ENCODE measurements at regions not wholly inside any gene's neighbourhood (a gene's known extent, or its start where the extent isn't known, plus 50 kb on each side); places are given as distances from the start of the nearest gene placed in this dataset.

DNA sequence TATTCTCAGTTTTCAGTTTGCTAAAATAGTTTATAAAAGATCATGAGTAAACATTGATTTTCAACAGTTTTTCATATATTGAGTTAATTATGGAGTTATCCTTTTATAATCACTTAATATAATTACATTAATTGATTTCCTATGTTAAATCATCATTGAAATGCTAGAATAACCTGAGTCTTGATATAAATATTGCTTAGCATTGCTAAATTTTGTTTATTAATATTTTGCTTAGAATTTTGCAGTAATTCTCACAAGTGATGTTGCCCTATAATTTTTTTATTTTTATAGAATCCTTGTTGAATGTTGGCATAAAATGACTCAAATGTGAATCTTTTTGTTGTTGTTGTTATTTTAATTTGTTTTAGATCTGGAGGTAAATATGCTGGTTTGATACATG is 654.2 kb downstream of the OTOL1 start:
- TF ChIP-seq, protein P1, sequence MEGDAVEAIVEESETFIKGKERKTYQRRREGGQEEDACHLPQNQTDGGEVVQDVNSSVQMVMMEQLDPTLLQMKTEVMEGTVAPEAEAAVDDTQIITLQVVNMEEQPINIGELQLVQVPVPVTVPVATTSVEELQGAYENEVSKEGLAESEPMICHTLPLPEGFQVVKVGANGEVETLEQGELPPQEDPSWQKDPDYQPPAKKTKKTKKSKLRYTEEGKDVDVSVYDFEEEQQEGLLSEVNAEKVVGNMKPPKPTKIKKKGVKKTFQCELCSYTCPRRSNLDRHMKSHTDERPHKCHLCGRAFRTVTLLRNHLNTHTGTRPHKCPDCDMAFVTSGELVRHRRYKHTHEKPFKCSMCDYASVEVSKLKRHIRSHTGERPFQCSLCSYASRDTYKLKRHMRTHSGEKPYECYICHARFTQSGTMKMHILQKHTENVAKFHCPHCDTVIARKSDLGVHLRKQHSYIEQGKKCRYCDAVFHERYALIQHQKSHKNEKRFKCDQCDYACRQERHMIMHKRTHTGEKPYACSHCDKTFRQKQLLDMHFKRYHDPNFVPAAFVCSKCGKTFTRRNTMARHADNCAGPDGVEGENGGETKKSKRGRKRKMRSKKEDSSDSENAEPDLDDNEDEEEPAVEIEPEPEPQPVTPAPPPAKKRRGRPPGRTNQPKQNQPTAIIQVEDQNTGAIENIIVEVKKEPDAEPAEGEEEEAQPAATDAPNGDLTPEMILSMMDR (IDR thresholded peaks at IDR 0.05; ENCODE audit: control insufficient read depth, insufficient read depth, low read depth, low read length, missing control alignments), result no peak
- DNase-seq (ENCODE audit: low read depth), result no peak
- H3K4me3 ChIP-seq (ENCODE audit: control insufficient read depth, low read depth, low read length), result no peak overlapping the region

DNA sequence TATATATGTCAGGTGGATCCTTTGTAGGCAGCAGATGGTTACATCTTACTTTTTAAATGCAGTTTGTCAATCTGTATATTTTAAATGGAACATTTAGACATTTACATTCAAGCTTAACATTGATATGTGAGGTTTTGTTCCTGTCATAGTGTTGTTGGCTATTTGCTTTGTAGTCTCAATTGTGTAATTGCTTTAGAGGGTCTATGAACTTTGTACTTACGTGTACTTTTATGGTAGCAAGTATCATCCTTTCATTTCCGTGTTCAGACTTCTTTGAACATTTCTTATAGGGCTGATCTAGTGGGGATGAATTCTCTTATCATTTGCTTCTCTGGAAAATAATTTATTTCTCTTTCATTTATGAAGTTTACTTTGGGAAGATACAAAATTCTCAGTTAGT is 656.0 kb downstream of the OTOL1 start:
- TF ChIP-seq, protein P1 (IDR thresholded peaks at IDR 0.05; ENCODE audit: control insufficient read depth, insufficient read depth, low read depth, low read length, missing control alignments), result no peak
- DNase-seq (ENCODE audit: low read depth), result no peak
- H3K4me3 ChIP-seq (ENCODE audit: control insufficient read depth, low read depth, low read length), result no peak overlapping the region

DNA sequence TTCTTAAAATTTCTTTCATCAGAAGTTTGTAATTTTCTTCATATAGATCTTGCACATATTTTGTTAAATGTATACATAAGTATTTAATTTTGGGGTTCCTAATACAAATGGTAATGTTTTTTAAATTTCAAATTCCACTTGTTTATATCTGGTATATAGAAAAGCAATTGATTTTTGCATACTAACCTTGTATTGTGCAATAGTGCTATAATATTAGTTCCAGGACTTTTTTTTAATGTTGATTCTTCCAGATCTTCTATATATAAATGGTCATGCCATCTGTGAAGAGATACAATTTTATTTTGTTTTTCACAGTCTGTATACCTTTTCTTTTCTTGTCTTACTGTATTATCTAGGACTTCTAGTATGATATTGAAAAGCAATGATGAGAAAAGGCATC is 665.0 kb downstream of the OTOL1 start:
- TF ChIP-seq, protein P1 (IDR thresholded peaks at IDR 0.05; ENCODE audit: control insufficient read depth, insufficient read depth, low read depth, low read length, missing control alignments), result no peak
- no peak for DNase-seq (ENCODE audit: low read depth)
- H3K4me3 ChIP-seq (ENCODE audit: control insufficient read depth, low read depth, low read length), result no peak overlapping the region

DNA sequence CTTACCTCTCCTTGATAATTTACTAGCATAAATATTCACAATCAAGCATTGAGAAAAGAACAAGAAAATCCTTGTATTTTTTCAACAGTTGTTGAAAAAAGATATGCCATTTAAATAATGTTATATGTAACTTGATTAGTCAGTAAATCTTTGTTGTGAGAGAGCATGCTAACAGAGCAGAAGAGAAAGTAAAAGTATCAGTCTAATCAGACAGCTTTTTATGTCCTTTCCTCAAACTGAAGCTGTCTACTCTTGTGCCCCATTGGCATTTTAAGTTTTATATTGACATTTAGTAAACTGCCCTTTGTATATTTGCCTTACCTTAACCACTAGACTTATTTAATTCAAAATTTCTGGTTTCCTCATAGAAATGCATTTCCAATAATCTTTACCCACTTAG is 668.7 kb downstream of the OTOL1 start:
- no peak for DNase-seq (ENCODE audit: low read depth)
- H3K4me3 ChIP-seq (ENCODE audit: control insufficient read depth, low read depth, low read length), result no peak overlapping the region
- TF ChIP-seq, protein P1 (IDR thresholded peaks at IDR 0.05; ENCODE audit: control insufficient read depth, insufficient read depth, low read depth, low read length, missing control alignments), result no peak

DNA sequence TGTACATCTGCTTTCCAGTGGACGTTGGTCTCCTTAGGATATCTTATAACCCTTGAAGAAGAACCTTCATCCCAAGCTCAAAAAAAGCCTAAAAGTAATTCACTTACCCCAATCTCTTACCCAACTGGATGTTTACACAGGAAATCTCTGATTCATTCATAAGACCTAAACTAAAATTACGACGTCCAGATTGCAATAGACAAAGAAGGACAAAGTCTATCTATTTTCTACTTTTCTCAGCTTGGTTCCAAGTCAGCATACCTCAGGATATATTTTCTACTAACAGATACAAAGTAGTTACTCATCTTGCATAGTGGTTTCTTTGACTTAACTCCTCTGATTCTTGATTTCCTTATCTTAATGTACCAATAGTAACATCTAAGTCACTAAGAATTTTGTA is 669.9 kb downstream of the OTOL1 start:
- TF ChIP-seq, protein P1 (IDR thresholded peaks at IDR 0.05; ENCODE audit: control insufficient read depth, insufficient read depth, low read depth, low read length, missing control alignments), result no peak
- no peak for DNase-seq (ENCODE audit: low read depth)
- H3K4me3 ChIP-seq (ENCODE audit: control insufficient read depth, low read depth, low read length), result no peak overlapping the region

DNA sequence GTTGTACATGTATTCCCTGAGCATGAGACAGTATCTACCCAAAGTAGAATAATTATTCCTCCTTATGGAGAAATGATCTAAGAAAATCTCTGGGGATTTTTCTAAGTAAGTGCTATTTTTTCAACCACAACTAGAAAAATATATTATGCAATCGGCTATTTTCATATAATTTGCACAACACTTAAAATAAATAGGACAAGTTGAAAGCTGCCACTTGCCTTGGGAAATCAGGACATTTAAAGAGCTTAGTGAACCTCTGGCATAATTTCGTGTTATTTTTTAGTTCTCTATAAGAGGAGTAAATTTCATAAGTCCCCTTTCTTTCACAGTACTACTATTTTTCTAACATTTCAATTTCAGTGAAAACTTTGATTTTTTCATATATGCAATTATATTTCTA is 672.1 kb downstream of the OTOL1 start:
- H3K4me3 ChIP-seq (ENCODE audit: control insufficient read depth, low read depth, low read length), result no peak overlapping the region
- no peak for DNase-seq (ENCODE audit: low read depth)
- TF ChIP-seq, protein P1 (IDR thresholded peaks at IDR 0.05; ENCODE audit: control insufficient read depth, insufficient read depth, low read depth, low read length, missing control alignments), result no peak

DNA sequence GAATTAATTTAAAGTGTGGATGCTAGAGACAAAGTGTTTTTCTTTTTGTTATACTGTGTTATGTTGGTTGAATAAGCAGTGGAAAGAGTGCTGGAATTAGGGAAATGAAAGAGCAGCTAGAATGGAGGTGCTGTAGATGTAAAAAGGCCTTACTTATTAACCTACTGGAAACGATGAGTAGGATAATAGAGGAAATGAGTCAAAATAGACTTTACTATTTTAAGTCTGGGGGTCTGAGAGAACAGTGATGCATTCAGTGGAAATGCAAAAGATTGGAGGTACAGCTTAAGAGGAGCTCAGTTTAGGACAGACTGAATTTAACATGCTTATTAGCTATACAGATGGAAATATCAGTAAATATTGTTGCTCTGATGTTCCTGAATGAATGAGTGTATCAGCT is 674.0 kb downstream of the OTOL1 start:
- H3K4me3 ChIP-seq (ENCODE audit: control insufficient read depth, low read depth, low read length), result no peak overlapping the region
- no peak for DNase-seq (ENCODE audit: low read depth)
- TF ChIP-seq, protein P1 (IDR thresholded peaks at IDR 0.05; ENCODE audit: control insufficient read depth, insufficient read depth, low read depth, low read length, missing control alignments), result no peak
